ENCODE measurements at regions not wholly inside any gene's neighbourhood (a gene's known extent, or its start where the extent isn't known, plus 50 kb on each side); places are given as distances from the start of the nearest gene placed in this dataset.

GRCh38 chr2:107009275-107009674, 123.3 kb upstream of the ST6GAL2 start:
- Histone ChIP-seq H3K4me3 (ENCODE audit: low read depth, low read length) (no peak overlapping the region), H3K36me3 (ENCODE audit: control insufficient read depth, insufficient read depth, low read length) (no peaks in the 10 kb centered on the region), H3K27me3 (ENCODE audit: control insufficient read depth, insufficient read depth, low read length) (peaks cover under 1% of the 10 kb centered on the region; the same call in 1 of the 2 replicates)
- ChIA-PET CTCF (no interaction called here), POLR2A (no interaction called here)
- DNase-seq (ENCODE audit: low read depth): no peak
- TF ChIP-seq CTCF (IDR thresholded peaks at IDR 0.05; ENCODE audit: insufficient read depth, low read depth, low read length): no peak

- no peak for DNase-seq (ENCODE audit: low read depth)
- no peaks in the 10 kb centered on the region; the same call in 1 of the 2 replicates for H3K27me3 ChIP-seq (ENCODE audit: control insufficient read depth, insufficient read depth, low read length)
- H3K36me3 ChIP-seq (ENCODE audit: control insufficient read depth, insufficient read depth, low read length): no peaks in the 10 kb centered on the region
- ChIA-PET POLR2A (no interaction called here), CTCF (interaction anchor here (1.1 kb wide), 1 partner anchor 13 kb away, joined by 3 read pairs; no protein-coding TSS in a partner anchor)
- TF ChIP-seq CTCF (IDR thresholded peaks at IDR 0.05; ENCODE audit: insufficient read depth, low read depth, low read length): no peak
- H3K4me3 ChIP-seq (ENCODE audit: low read depth, low read length): no peak overlapping the region
Observed at GRCh38 chr2:107012714-107013306, 126.8 kb upstream of the ST6GAL2 start.

- H3K4me3 ChIP-seq (ENCODE audit: low read depth, low read length): no peak overlapping the region
- DNase-seq (ENCODE audit: low read depth): no peak
- POLR2A ChIA-PET: no interaction called here
- no peaks in the 10 kb centered on the region for H3K36me3 ChIP-seq (ENCODE audit: control insufficient read depth, insufficient read depth, low read length)
- TF ChIP-seq CTCF (IDR thresholded peaks at IDR 0.05; ENCODE audit: insufficient read depth, low read depth, low read length): no peak
- CTCF ChIA-PET: no interaction called here
- peaks cover 2% of the 10 kb centered on the region; the same call in 1 of the 2 replicates for H3K27me3 ChIP-seq (ENCODE audit: control insufficient read depth, insufficient read depth, low read length)
Observed at GRCh38 chr2:107013884-107014283, 127.9 kb upstream of the ST6GAL2 start.

DNA sequence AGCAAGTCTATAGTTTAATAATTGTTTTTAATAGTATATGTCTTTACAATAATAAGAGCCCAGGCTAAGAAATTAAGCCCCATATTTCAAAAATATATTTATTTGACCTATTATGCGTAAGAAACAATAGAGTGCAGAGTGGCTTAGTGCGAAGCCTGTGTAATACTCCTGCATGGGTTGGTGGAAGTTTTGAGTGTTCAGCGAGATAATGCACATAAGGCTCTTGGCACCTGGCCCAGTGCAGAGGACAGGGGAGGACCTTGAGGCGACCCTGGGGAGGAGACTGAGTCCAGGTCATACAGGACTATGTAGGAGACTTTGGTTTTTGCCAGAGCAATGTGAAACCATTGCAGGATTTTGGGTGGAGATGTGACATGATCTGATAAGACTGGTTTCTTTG, 132.4 kb upstream of the ST6GAL2 start:
- no peak for TF ChIP-seq CTCF (IDR thresholded peaks at IDR 0.05; ENCODE audit: insufficient read depth, low read depth, low read length)
- CTCF ChIA-PET: interaction anchor here (0.6 kb wide), 1 partner anchor 25 kb away, joined by 3 read pairs; no protein-coding TSS in a partner anchor

GRCh38 chr2:107020392-107020791, 134.4 kb upstream of the ST6GAL2 start:
- TF ChIP-seq CTCF (IDR thresholded peaks at IDR 0.05; ENCODE audit: insufficient read depth, low read depth, low read length): no peak
- DNase-seq (ENCODE audit: low read depth): no peak
- Histone ChIP-seq H3K36me3 (ENCODE audit: control insufficient read depth, insufficient read depth, low read length) (no peaks in the 10 kb centered on the region), H3K27me3 (ENCODE audit: control insufficient read depth, insufficient read depth, low read length) (peaks cover 2% of the 10 kb centered on the region; the same call in 1 of the 2 replicates), H3K4me3 (ENCODE audit: low read depth, low read length) (no peak overlapping the region)
- CTCF ChIA-PET: no interaction called here
- POLR2A ChIA-PET: no interaction called here

More for the DNA sequence above, 132.4 kb upstream of the ST6GAL2 start:
- H3K27me3 ChIP-seq (ENCODE audit: control insufficient read depth, insufficient read depth, low read length): peaks cover 2% of the 10 kb centered on the region; the same call in 1 of the 2 replicates
- POLR2A ChIA-PET: no interaction called here
- H3K4me3 ChIP-seq (ENCODE audit: low read depth, low read length): no peak overlapping the region
- no peak for DNase-seq (ENCODE audit: low read depth)
- H3K36me3 ChIP-seq (ENCODE audit: control insufficient read depth, insufficient read depth, low read length): no peaks in the 10 kb centered on the region
